HPDE6-E6E7 (cell line): ENCODE measurements at regions not wholly inside any gene's neighbourhood (a gene's known extent, or its start where the extent isn't known, plus 50 kb on each side); places are given as distances from the start of the nearest gene placed in this dataset.

Experiments
- DNase-seq: peaks from one replicate; pipeline ENCODE4 v3.0.0; 2011; ENCODE audit warnings: missing footprints; ENCODE audit errors: extremely low spot score

GRCh38 chr11:10358696-10359095 is 53.8 kb downstream of the ADM start:
- DNase-seq = no peak

DNA sequence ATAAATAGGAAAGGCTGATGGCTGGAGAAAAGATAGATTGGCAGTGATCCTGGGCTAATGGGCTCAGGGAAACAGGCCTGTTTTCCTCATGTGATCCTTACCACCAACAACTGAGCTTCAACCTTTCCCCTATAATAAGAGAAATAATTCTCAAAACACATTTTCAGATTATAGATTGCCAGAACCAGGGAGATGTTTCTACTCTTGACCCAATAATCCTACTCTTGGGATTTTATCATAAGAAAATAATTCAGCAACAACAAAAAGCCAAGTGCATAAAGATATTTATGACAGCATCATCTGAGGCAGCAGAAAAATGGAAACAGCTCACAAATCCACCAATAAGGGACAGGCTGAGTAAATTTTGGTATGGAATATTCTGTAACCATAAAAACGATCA is 54.3 kb downstream of the ADM start:
- no peak for DNase-seq

DNA sequence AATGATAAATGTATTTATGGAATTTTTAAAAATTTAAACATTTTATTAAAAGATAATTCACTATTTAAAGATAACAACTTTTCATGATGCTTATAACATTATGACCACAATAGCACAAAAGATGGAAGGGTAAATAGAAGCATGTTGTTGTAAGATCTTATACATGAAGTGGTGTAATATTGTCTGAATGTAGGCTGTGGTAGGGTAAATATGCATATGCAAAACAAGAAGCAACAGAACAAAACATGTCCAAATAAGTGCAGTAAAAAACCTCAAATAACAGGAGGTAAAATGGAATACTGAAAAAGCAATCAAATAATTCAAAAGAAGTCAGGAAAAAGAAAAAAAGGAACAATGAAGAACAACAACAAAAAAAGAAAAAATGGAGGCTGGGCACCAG is 56.0 kb downstream of the ADM start:
- DNase-seq = no peak

GRCh38 chr11:10365045-10365444 is 60.2 kb downstream of the ADM start:
- DNase-seq = no peak

DNA sequence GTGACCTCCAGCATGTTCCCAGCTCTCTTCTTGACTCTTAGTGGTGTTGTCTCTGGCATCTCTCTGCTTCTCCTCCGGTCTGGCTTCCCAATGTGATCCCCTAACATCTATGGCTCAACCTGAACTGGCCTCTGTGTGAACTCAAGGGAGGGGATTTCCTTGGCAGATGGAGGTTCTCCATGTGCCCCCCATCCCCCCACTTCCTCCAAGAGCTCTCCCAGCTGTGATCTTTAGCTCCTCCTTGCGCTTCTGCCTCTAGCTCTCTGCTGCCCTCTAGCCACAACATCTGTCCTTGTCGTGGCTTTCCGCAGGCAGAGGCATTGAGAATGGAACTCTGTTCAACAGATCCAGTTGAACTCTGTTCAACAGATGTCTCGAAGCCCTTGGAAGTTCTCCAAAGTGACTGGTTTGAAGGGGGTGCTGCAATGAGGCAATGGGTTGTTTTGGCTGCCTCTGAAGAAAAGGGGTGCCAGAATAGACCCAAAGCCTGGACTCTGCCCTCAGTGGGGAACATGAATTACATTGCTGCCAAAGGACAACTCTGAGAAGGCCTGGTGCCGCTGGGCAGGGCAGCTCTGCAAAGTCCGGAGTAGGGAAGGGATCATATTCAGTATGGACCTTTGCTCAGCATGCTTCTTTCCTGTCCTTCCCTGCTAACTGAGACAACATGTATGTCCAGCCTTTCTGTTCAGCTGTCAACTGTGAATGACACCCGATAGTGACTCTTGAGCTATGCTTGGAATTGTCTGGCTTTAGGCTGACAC is 61.9 kb downstream of the ADM start:
- DNase-seq = peak; percentile 74

- no peak for DNase-seq
Measured at GRCh38 chr11:10371926-10372641, 67.2 kb downstream of the ADM start.

- DNase-seq = no peak
Measured at GRCh38 chr11:10373340-10373739, 68.5 kb downstream of the ADM start.

DNA sequence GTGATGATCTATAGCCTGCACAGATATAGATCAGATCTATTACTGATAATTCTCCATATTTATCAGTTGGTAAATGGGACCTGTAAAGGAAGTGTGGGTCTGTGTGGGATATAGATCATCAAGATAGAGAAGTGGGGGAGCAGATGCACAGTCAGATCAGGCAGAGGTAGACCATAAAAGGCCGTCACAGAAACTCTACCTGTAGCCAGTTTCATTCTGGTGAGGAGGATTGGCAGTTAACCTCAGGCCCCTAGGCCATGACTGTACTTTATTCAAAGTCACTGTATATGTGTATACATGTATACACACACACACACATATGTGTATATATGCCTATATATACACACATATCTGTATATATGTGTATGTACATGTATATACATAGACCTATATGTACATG is 69.1 kb downstream of the ADM start:
- no peak for DNase-seq

- no peak for DNase-seq
Measured at GRCh38 chr11:10374386-10374785, 69.5 kb downstream of the ADM start.

DNA sequence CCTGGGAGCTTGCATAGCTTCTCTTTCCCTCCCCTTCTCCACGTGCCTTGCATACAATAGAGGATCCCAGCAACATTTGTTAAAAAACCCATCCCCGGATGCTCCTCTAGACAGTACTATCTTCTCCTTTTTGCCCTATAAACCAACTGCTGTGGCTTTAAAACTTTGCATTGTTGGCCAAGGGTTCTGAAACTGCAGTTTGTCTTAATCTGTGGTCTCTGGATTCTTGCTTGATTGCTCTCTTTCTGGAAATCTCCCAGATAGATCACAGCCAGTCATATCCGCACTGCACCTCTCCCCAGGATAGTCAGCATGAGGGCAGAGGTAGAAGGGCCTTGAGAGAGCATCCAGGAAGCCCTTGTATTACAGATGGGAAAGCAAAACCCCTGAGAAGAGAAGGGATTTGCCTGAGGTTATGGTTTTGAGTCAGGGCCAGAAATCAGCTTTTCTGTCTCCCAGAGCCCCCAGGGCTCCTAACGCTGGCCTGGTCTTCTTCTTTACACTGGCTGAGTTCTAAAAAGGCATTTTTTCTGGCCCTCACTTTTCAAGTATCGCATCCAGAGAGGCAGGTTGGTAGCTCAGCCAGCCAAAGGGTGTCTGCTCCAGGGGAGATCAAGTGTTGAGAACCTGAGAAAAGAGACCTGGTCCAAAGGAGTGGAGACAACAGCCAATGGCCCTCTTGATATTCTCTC is 70.6 kb downstream of the ADM start:
- no peak for DNase-seq

GRCh38 chr11:10376061-10376460 is 71.2 kb downstream of the ADM start:
- DNase-seq = no peak

GRCh38 chr11:10377183-10377582 is 72.3 kb downstream of the ADM start:
- DNase-seq = no peak

DNA sequence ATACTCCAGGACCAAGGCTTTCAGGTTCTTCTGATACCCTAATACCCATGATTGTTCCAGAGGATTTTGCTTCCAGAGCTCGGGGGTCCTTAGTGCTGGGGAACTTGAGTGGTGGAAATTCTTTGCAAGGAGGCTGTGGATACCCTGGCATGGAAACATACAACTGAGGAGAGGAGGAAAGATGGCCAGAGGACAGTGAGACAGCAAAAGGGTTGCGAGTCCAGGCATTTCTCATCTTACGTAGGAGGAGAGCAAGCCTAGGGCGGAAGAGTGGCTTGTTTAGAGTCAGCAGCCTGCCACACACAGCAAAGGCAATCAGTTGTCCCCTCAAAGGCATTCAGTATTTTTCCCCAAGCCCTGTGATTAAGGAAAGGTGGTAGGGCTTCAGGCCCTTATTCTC is 73.5 kb downstream of the ADM start:
- no peak for DNase-seq

- no peak for DNase-seq
Measured at GRCh38 chr11:10379022-10379421, 74.1 kb downstream of the ADM start.

- DNase-seq = no peak
Measured at GRCh38 chr11:10379426-10379825, 74.6 kb downstream of the ADM start.

- no peak for DNase-seq
Measured at GRCh38 chr11:10379871-10380568, 75.0 kb upstream of the AMPD3 start.

DNA sequence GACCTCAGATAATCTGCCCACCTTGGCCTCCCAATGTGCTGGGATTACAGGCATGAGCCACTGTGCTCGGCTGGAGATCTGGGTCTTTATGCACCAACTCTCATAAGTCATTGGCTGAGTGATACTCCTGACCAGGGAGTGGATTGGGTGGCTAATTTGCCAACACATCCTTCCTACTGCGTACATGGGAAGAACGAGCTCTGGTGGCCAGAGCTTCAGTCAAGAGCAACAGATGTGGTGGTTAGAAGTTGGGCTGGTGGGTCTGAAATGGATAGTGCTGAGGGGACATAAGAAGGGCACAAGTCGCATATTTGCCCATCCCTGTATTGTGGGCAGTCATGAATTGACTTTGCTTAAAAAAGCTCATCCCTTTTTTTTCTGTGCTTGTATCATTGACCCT is 74.1 kb upstream of the AMPD3 start:
- DNase-seq = no peak

GRCh38 chr11:10381736-10382135 is 73.3 kb upstream of the AMPD3 start:
- DNase-seq = no peak

GRCh38 chr11:10382518-10382917 is 72.5 kb upstream of the AMPD3 start:
- DNase-seq = no peak

DNA sequence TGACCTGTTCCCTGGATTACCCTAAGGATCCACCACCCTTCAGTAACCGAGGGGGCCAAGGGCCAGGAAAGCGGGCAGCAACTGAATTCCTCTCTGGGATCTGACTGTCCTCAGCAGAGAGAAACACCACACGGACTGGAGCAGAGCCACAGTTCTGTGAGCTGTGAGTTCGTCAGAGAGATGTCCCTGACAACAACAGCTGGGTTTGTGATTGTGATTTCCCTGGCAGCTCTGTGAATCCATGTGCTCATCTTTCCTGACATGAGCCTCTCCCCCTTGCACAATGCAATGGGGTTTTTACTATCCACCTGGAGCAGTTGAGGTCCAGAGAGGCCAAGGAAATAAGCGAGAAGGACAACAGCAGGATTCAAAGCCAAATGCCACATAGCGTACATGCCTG is 69.4 kb upstream of the AMPD3 start:
- DNase-seq = no peak

DNA sequence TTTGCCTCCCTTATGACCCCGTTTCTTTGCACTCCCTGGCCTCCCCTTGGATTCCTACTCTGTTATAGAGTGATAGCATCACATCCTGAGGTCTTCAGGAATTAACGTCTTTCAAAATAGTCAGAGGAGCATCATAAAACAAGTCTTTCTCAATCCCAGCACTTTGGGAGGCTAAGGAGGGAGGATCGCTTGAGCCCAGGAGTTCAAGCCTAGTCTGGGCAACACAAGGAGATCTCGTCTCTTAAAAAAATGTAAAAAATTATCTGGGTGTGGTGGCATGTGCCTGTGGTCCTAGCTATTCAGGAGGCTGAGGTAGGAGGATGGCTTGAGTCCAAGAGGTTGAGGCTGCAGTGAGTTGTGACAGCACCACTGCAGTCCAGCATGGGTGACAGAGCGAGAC is 68.7 kb upstream of the AMPD3 start:
- no peak for DNase-seq

DNA sequence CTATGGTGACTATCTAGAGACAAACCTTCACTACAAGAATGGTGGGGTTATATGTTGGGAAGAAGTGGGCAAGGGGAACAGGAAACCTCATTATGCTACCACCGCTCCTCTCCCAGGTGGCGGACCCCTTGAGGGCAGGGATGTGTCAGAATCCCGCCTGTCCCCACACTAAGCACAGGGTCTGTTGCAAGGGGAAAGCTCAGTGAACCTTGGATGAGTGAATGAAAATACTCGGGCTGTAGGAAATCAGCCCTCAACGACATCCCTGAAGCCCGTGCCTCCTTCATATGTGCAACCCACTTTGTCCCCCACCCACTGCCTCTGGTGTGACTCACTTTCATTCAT is 68.2 kb upstream of the AMPD3 start:
- no peak for DNase-seq
